Activated gamma-delta T cell treated with Interleukin-2 at 50 U/mL for 16 hours (primary cell): ENCODE measurements at regions not wholly inside any gene's neighbourhood (a gene's known extent, or its start where the extent isn't known, plus 50 kb on each side); places are given as distances from the start of the nearest gene placed in this dataset.
"Not testable (repeated sequence)": the region's sequence is repeated elsewhere in the genome, so short reads cannot be mapped to it uniquely, and the experiment has no call there.

ENCODE experiments used
- DNase-seq: peaks from one replicate; pipeline ENCODE4 v3.0.0-alpha.2; 2020

DNA sequence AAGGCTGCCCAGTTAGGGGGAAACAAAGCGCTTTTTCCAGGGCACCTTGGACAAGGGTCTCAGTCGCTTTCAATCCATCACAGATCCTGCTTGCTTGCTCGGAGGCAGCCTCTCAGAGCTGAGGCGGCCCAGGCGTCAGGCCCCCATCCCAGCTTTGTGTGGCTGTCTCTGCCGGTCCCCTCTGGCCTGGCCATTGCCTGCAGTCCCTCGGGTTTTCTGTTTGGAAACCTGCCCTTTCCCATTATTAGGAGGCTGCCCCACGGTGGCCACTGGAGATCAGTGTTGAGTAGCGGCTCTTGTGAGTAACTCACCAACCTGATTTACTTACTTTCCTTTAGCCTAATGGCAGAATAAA, 216.1 kb downstream of the GLRX3 start:
- no peak for DNase-seq

DNA sequence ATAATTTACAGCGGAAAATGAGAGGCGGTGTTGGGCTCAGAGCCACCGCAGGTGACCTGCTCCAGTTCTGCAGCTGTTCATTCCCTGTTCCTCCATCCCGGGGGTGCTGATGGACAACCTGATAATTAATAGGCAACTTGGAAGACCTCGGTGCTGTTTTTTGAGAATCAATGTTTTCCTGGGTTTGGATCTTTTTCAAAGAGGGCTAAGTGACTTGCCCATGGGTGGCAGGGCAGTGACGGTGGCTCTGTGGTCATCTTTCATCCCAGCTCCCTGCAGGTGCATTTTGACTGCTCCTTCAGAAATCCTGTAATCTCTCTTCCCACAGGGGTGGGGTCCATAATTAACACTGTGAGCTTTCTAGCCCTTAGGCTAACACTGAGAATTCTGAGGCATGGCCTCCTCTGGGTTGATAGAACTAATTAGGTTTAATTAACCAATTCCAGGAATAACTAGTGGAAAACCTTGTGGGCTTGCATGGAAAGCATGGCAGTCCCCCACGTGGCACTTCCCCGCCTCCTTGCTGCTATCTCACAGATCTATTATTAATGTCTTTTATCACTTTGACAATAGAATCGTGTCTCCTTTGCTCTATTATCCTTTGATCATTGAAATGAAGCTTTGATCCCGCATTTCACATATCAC, 217.9 kb downstream of the GLRX3 start:
- DNase-seq, result no peak

DNA sequence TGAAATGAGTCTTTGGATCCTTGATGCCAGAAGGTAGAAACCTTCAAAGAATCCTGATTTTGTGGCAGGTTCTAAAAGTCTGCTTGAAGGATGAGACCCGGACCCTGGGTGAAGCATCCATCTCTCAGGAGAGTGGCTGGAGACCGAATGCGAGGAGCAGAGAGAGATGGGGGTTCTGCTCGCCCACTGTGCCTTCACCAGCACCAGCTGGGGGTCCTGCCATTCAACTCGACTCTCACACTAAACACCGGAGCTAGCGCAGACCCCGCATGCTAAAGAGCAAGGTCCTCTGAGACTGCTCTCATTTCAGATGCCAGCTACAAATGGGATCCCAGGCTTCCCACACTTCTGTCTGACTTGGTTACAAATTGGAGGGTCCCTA, 218.4 kb downstream of the GLRX3 start:
- DNase-seq, result no peak

DNA sequence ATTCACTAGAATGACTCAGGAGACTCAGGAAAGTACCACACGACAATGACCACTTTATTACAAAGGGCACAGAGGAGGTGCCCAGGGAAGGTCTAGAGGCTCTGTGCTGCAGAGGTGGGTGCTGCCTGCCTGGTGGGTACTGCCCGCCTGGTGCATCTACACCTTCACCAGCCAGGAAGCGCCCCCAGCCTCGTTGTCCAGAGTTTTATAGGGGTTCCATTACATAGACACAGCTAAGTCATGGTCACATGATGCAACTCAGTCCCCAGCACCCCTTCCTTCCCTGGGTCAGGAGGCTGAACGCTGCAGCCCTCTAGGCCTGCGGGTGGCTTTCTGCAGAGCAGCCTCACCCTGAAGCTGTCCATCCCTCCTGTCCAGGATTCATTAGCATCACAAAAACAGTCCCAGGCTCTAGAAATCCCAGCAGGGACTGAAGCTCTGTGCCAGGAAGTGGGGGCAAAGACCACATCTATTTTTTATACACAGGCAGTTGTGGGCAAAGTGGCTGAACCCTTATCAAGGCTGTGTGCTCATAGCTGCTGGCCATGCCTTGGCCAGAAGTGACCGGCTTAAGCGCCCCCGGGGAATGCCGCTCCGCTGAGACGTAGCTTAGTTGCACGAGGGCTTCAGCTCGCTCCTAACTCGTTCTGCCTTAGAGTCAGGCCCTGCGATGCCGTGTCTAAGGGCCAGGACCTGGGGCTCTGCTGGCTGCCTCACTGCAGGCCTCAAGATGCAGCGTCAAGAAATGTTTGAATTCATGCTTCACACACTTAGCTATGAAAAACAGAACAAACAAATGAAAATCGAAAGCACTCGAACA, 219.0 kb downstream of the GLRX3 start:
- DNase-seq, result no peak

DNA sequence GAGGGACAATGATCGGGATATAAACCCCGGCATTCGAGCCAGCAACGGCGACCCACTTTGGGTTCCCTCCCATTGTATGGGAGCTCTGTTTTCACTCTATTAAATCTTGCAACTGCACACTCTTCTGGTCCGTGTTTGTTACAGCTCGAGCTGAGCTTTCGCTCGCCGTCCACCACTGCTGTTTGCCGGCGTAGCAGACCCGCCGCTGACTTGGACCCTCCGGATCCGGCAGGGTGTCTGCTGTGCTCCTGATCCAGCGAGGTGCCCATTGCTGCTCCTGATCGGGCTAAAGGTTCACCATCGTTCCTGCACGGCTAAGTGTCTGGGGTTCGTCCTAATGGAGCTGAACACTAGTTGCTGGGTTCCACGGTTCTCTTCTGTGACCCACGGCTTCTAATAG, 220.2 kb downstream of the GLRX3 start:
- not testable (repeated sequence) for DNase-seq

DNA sequence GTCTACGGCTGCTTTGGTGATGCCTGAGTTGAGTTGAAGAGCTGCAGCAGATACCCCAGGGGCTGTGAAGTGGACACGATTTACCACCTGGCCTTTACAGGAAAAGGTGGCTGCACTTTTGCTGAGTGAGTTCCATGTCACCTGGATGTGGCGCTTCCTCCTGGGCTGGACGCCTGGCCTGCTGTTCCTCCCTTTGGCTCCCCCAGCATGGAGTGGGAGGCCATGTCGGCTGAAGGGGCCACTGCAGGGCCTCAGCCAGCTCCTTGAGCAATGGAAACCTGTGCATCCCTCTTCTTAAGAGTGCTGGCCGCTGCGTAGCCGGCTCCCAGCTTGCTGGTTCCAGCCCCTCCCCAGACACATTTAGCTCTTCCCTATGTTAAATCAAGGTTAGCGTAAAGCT, 221.0 kb downstream of the GLRX3 start:
- DNase-seq, result no peak

DNA sequence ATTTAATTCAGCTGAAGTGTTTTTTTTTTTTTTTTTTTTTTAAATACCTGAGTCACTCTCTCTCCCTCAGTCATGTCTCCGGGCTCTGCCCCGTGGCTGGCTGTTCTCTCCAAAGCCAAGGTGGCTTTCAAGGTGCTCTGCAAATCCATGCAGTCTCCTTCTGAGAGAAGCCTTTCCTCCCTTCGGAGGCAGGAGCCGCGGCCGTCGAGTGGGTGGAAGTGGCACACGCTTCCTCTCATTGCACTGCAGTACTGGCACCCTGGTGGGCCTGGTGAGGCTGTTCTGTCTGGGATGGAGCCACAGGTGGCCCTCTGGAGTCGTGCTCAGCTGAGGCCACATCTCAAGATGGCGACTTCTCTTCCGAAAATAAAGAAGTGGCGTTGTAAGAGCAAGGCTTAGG, 221.8 kb downstream of the GLRX3 start:
- DNase-seq, result no peak

DNA sequence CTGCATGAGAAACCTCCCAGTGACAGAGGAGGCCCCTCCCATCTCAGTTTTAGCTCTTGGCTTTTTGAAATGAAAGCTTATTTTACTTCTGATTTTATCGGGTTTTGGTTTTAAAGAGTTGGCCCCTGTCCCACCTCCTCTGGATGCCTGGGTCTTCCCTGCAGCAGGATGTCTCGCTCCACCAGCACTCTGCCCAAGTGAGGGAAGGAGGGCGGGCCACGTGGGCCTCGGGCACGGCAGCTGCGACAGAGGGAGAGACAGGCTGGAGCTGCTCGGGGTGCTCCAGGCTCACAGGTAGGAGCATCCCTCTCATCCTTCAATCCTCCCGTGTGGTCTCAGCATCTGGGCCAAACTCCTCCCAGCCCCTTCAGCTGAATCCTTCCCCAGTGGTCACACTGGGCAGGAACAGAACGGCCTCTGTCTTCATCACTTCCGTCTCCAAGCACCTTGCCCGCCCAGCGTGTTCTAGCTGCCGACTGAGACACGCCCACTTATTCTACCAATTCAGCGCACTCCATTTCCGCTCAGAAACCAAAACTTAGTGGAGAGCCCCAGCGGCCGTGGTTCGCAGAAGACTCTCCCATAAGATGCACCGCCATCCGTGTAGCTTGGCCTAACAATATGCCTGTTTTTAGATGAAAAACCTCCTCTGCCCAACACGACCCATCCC, 222.9 kb downstream of the GLRX3 start:
- no peak for DNase-seq

DNA sequence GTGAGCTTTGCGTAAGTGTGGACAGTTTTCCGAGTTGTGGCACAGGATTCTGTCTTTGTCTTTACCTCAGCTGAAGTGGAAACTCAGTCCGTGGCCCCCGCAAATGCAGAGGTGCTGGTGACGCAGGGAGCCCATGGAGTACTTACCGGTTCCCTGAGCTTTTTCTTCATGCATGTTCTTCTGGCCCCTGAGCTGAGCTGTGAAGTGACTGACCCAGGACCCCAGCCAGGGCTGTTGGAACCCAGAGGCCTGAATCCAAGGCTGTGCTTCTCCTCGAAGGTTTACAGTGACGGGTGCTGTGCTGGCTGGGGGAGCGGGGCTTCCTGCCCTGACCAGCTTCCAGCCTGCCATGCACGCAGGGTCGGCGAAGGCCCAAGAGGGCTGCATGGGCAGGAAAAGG, 223.5 kb downstream of the GLRX3 start:
- no peak for DNase-seq

DNA sequence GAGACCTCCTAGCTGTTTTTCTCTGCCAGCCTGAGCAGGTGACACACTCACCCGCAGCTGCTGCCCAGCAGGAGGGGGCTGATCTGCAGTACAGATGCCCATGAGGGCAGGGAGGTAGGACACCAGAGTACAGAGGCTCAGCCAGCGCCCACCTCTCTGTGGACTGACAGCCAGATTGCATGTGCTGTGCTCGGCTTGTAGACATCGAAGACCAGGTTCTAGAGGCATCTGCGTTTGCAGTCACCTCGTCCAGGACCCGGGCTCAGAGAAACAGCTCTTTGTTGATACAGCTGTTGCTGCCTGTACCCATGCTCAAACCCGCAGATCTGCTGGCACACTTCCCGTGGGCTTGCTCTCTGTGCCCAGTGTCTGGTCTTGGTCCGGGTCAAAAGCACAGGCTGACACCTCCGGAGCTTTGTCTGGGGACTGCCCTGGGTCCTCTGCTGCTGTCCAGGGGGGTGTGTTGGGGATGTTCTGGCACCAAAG, 224.7 kb downstream of the GLRX3 start:
- no peak for DNase-seq

DNA sequence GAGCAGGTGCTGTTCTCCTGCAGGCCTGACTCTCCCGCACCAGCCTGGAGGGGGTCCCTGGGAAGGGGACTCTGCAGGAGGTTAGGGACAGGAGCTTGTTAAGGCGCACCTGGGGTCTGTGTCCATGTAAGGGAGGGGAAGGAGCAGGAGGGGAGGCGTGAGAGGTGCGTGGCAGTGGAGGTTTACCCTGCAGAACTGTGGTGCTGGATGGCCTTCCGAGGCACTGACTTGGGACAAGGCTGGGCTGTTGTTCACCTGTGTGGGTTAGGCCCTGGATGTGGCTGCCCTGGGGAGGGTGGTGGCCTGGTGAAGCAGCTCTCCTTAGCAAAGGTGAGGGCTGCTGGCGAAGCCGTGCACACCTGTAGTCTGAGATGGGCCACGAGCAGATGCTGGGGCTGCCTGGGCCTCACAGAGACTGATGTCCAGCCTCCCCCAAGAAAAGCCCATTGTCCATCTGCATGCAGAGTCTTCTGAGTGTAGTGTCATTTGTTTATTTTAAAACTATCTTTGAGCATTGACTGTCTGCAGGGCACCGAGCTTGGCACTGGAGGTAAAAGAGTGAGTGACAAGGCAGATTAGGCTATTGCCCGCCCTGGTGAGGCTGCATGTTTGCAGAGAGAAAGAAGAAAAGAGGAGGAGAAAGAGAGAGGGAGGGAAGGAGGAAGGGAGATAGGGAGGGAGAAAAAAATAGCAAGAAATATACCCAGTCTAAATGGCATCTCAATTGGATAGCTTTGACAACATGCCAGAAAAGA, 225.3 kb downstream of the GLRX3 start:
- DNase-seq, result no peak

DNA sequence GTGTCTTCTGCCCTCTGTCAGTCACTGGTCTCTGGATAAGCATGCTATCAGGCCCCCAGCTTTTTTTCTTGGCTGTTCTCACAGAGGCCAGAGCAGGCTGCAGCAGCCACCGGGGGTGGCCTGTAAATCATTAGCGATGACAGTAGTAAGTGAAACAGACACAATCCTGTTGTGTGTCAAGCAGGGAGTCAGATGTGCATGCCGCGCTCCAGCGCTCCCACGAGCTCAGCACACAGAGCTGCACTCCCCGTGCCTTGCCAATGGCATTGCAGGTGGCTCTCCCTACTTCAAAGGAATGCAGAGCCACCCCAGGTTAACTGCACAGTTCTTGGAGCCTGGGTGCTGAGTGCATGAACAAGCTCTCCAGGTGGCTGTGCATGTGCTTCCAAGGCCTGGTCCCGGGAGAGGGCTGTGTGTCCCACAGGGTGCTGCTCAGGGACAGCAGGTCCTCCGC, 226.1 kb downstream of the GLRX3 start:
- no peak for DNase-seq

DNA sequence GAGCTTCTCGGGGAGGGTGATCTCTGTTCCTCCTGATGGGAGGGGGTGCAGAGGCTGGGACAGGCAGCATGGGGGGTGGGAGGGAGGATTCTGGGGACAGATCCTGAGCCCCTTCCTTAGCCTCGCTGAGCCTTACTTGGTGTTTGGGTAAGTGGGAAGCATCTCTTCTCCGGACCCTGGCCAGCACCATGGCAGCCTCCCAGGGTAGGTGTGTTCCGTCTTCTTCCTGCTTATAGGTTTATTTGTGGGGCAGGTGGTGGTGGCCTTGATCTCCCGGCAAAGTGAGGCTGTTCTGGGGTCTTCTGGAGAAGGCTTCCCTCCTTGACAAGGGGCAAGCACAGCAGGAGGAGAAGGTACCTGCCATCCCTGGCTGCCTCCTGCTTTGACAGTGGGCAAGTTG, 226.9 kb downstream of the GLRX3 start:
- DNase-seq, result no peak

DNA sequence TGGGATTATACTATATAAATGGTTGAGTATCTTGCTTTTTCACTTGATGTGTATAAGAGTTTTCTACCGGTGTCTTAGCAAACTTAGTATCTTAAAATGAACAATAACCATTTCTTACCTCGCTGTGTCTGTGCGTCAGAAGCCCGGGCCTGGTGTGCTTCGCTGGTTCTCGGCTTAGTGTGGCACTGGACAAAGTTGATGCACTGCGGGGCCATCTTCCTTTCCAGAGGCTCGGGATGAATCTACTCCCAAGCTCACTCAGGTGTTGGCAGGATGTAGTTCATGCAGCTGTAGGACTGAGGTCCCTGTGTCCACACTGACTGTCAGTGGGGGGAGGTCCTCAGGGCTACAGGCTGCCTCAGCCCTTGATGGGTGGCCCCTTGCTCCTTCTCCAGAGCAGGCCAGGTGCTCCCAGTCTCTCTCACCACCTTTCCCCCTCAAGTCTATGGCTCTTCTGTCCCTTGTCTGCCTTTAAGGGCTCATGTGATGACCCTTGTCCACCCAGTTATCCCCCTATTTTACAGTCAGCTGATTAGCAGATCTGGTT, 227.8 kb downstream of the GLRX3 start:
- DNase-seq, result no peak

DNA sequence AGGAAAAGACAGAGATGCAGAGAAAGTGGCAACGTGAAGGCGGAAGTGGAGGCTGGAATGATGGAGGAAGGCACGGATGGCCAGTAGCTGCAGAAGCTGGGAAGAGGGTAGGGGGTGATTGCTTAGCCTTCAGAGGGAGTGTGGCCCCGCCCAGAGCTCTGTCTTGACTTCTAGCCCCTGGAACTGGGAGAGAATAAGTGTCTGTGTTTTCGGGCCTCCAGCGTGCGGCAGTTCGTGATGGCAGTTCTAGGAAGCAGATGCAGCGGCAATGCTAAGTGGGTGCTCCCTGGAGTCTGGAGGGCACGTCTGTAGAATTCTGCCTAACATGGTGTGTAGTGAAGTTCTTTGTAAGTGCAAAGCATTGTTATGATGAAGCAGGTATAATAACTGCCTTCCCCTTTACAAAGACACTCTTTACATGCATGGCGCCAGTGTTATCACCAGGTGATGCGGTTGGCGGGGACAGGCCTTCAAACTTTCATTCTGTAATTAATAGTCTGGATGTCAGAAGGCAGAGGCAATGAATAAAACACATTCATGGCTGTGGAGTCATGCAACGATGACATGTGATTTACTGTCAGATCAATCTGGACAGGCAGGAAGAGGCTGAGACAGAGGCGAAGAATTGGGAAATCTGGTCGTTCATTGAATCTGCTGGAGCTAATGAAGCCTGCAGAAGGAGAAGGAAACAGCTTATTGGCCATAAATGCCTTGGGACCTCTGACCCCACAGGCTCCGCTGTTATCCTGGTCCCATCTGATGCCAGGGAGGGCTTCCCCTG, 228.6 kb downstream of the GLRX3 start:
- DNase-seq, result no peak

DNA sequence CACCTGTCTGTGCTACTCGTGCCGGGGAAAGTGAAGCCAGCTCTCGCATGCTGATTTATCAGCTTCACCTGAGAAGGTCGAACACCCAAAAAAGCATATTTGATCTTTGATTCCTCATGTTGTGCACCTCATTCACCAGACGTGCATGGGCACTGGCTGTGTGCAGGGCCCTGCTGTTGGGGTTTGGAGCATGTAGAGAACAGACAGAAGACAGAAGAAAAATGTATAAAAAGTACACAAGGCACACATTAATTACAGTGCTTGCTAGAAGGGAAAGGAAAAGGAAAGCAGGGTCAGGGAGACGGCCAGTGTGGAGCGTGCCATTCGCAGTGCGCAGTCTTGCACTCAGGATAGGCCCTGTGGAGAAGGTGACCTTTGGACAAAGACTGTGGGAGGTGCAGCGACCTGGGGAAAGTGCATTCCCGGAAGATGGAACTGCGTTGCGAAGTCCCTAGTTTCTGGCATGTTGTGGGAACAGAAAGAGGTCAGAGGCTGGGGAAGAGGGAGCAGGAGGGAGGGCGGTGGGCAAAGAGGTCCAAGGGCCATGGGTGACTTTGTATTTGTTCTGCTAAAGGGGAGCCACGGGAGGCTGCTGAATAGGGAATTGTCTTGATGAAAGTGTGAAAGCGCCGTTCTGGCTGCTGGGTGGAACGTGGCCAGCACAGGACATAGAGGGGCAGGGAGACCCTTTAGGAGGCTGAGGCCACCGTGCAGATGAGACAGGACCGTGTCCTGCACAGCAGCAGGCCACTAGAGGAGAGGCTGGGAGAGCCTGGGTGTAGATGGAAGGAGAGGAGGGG, 232.8 kb downstream of the GLRX3 start:
- no peak for DNase-seq

DNA sequence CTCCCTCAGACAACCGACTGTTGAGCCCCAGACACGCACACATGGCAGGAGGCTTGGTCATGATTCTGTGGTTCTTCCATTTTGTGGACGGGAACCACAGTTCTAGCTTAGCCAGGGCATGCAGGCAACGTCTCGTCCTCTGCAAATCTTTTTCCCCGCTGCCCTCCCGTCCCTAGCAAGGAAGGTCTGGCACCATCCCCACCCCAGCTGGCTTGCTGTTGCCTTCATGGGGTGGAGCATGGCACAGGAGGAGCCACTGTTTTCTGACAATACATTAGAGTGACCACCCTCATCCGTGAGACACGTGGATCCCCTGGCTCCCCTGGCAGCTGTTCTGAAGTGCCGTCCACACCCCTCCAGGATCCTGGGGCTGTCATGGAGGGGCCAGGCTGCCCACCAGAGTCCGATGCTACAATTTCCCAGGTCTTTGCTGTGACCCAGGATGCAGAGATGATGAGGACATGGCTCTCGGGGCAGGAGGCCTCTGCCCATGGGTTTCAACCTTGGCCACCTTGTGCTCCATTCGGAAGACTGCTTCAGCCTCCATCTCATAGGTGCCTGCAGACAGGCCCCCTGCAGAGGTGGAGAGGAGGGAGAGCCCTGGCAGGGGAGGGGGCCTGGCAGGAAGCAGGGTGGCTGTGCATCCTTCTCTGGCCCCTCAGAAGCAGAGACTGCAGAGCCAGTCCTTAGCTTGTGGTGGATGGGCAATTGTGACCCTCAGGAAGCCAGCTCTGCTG, 233.6 kb downstream of the GLRX3 start:
- DNase-seq, result no peak

DNA sequence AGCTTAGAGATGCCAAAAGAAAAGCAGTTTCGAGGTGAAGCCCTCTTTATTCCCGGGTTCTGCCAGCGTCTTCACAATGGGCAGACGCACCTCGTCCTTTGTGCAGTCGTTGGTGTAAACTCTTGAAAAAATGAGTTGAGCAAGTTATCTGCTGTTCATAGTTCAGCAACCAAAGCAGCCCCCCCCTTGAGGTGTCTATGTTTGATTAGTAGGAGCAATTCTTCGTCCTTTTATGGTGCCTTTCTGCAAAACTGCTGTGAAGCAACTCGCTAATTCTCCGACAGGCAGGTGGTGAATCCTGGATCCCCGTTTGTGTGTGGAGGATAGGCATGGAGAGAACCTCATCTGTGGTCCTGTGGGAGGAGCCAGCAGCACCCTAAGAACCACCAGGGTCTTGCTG, 234.5 kb downstream of the GLRX3 start:
- DNase-seq, result no peak

DNA sequence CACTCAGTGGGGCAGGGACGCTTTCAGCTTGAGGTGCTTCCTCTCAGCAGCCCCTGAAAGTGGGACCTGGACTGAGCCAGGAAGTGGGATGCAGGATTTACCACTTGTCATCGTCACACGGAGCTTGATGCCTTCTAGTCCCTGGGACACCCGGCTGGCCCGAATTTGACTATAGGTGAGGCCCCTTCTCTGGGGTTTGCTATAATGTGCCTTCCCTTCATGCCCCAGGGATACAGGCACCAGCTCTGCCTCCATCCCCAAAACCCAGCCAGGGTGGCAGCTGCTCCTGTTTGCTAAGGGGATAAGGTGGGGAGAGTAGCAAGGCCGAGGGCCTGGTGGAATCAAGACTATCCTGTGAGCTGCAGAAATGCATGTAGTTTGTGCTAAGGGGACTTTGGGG, 235.0 kb downstream of the GLRX3 start:
- DNase-seq, result no peak

DNA sequence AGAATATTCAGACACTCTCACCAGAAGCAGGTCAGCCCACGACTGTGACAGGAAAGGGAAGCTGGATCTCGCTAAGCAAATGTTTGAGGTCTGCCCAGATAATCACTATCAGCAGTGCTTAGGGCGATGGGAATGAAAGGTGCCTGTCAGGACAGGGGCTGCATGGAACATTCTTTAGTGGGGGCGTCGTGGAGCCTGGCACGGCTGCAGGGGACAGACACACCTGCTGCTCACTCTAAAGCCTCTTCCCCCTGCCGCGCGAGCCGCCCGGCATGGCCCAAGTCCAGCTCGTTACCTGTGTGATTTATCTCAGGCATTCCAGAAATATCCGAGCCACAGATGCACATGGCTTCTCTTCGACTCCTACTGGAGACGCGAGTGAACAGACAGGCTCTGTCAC, 235.5 kb downstream of the GLRX3 start:
- DNase-seq, result no peak

DNA sequence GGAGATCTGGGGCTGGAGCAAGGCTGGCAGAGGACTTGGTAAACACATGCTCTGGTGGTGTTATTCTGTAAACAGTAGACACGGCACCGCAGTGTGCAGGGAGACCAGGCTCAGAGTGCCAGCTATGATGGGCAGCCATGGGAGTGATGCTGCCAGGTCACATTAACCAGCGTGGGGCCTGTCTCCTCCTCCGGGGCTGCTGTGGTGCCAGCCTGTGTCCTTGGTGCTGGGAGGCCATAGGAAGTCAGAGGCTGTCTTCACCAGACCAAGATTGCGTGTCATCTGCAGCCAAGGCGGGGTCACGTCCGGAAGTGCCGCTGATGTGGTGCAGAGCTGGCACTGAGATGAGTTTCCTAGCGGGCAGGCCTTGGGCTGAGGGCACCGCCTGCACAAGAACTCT, 236.0 kb downstream of the GLRX3 start:
- DNase-seq, result no peak
